NOMO-1 (cell line): ENCODE measurements at regions not wholly inside any gene's neighbourhood (a gene's known extent, or its start where the extent isn't known, plus 50 kb on each side); places are given as distances from the start of the nearest gene placed in this dataset.
"Not testable (repeated sequence)": the region's sequence is repeated elsewhere in the genome, so short reads cannot be mapped to it uniquely, and the experiment has no call there.

Experiments
- DNase-seq, 2 experiments: peaks; one replicate each; lab custom pipeline; 2025; ENCODE audit not compliant: unreplicated experiment in 2 of 2; lab: John Stamatoyannopoulos, UW

GRCh38 chr22:22345781-22346180 is 101.2 kb downstream of the VPREB1 start:
- DNase-seq: no peak

- no peak for DNase-seq
Observed at GRCh38 chr22:22346401-22347107, 102.0 kb downstream of the VPREB1 start.

- no peak for DNase-seq
Observed at GRCh38 chr22:22348127-22348814, 103.7 kb downstream of the VPREB1 start.

- DNase-seq: no peak
Observed at GRCh38 chr22:22348815-22349454, 104.3 kb downstream of the VPREB1 start.

- no peak for DNase-seq
Observed at GRCh38 chr22:22349455-22349836, 104.9 kb downstream of the VPREB1 start.

GRCh38 chr22:22351366-22351765 is 106.8 kb downstream of the VPREB1 start:
- no peak for DNase-seq

- DNase-seq: no peak
Observed at GRCh38 chr22:22352371-22352999, 107.9 kb downstream of the VPREB1 start.

GRCh38 chr22:22355096-22355834 is 110.7 kb downstream of the VPREB1 start:
- DNase-seq: no peak

- DNase-seq: peak; percentile 57 to 66
Observed at GRCh38 chr22:22357024-22357883, 112.7 kb downstream of the VPREB1 start.

GRCh38 chr22:22358152-22358551 is 113.6 kb downstream of the VPREB1 start:
- no peak for DNase-seq

GRCh38 chr22:22358686-22359085 is 114.1 kb downstream of the VPREB1 start:
- DNase-seq: no peak

GRCh38 chr22:22359465-22359864 is 114.9 kb downstream of the VPREB1 start:
- no peak for DNase-seq

- no peak for DNase-seq
Observed at GRCh38 chr22:22360014-22360413, 115.4 kb downstream of the VPREB1 start.

- no peak for DNase-seq
Observed at GRCh38 chr22:22362311-22362710, 117.7 kb downstream of the VPREB1 start.

- DNase-seq: peak; percentile 56 to 86
Observed at GRCh38 chr22:22362936-22363335, 118.3 kb downstream of the VPREB1 start.

GRCh38 chr22:22364207-22364606 is 119.6 kb downstream of the VPREB1 start:
- DNase-seq: no peak

- peak in 1 of 2 experiments; percentile 39 for DNase-seq
Observed at GRCh38 chr22:22366537-22366936, 122.0 kb downstream of the VPREB1 start.

GRCh38 chr22:22368516-22368915 is 123.9 kb downstream of the VPREB1 start:
- DNase-seq: no peak

- DNase-seq: not testable (repeated sequence)
Observed at GRCh38 chr22:22369219-22369963, 124.8 kb downstream of the VPREB1 start.
